ENCODE measurements at regions not wholly inside any gene's neighbourhood (a gene's known extent, or its start where the extent isn't known, plus 50 kb on each side); places are given as distances from the start of the nearest gene placed in this dataset.
"Not testable (repeated sequence)": the region's sequence is repeated elsewhere in the genome, so short reads cannot be mapped to it uniquely, and the experiment has no call there.

DNA sequence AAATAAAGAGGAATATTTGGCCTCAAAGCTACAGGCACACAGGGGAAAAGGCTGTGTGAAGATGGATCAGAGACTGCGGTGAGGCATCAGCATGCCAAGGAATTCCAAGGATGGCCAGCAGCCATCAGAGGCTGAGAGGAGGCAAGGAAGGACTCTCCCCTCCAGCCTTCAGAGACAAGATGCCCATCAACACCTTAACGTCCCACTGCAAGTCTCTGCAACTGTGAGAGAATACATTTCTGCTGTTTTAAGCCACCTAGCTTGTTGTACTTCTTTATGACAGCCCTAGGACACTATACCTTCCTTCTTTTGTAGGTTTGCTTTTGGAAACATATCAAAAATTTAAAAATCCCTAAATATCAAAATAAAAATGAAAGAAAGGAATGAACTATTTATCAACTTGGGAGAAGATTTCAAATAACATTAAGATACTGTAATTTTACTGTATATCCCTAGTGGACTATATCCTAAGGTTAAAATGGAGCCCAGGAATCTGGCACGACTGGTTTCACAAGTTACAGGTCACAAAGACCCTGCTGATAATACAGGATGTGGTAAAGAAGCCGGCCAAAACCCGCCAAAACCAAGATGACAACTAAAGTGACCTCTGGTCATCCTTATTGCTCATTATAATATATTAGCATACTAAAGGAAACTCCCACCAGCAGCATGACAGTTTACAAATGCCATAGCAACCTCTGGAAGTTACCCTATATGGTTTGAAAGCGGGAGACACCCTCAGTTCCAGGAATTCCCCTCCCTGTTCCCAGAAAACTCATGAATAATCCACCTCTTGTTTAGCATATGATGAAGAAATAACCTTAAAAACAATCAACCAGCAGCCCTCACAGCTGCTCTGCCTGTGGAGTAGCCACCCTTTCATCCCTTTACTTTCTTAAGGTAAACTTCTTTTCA, 185.2 kb downstream of the AVL9 start:
- DNase-seq = no peak

DNA sequence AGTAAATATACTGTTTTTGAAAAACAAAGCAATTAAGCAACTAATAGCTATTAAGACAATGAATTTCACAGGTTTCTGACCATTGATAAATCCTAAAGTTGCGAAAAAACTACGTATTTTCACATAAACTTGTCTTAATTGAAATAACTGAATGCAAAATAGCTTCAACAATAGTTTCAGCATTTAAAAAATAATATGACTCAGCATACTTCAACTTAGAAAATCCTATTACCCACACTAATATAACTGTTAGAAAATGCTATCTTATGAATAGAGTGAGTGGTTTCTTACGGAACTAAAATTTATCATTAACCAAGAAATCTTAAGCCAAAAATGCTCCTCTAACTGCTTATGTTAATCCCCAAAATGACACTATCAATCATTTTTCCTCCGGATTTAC, 183.9 kb downstream of the AVL9 start:
- DNase-seq = no peak

- DNase-seq = no peak
Observed at GRCh38 chr7:32677593-32677992, 182.3 kb downstream of the AVL9 start.

DNA sequence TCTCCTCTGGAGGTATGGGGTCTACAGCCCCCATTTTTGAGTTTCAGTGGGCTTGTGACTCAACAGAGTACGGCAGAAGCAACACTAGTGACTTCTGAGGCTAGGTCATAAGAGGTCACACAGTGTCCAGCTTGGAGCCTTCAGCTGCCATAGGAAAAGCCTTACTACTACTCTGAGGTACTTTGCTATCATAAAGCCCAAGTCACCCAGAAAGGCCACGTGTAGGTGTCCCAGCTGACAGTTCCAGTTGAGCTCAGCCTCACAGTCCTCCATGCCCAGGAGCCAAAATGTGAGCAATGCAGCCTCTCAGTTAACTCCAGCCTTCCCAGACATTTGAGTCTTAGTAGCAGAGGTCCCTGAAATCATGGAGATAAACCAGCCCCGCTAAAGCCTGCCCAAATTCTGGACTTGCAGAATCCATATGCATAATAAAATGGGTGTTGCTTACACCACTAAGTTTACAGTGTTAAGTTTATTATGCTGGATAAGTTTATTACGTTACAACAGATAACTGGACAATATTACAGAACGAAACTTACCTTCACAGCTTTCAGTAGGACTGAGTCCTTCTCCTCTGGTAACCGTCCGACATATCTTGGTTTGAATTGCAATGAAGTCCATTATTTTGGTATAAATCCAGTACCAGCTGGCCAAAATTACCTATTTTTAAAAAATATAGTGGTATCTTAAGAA, 181.1 kb downstream of the AVL9 start:
- DNase-seq = no peak

DNA sequence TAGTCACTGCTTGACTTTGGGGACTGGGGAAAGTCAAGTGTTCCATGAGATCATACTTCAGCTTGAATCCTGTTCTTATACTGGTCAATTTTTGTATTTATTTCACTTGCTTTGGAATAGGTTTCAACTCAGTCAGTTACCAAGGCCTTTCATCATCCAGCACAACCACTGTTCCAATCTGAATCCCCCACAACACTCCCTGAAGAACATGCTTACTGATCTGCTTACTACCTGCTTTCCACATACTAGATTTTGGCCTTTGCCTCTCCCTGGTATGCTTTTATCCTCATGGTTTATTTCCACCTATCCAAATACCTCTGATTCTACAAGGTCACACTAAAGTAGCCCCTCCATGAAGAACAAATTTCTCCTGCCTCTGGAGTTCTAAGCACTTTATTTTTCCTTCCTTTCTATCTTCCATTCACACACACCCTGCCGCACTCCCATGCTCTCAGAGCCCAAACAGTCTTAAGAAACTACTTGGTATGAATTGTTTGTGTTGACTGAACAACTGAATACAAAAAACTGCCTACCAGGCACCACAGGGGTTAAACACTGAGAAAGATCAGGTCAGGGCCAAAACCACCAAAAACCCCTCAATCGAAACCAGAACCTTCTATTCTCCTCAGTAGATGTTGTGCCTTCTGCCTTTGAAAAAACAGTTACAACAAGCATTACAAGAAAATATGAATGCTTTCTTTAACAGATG, 178.1 kb downstream of the AVL9 start:
- DNase-seq = no peak

DNA sequence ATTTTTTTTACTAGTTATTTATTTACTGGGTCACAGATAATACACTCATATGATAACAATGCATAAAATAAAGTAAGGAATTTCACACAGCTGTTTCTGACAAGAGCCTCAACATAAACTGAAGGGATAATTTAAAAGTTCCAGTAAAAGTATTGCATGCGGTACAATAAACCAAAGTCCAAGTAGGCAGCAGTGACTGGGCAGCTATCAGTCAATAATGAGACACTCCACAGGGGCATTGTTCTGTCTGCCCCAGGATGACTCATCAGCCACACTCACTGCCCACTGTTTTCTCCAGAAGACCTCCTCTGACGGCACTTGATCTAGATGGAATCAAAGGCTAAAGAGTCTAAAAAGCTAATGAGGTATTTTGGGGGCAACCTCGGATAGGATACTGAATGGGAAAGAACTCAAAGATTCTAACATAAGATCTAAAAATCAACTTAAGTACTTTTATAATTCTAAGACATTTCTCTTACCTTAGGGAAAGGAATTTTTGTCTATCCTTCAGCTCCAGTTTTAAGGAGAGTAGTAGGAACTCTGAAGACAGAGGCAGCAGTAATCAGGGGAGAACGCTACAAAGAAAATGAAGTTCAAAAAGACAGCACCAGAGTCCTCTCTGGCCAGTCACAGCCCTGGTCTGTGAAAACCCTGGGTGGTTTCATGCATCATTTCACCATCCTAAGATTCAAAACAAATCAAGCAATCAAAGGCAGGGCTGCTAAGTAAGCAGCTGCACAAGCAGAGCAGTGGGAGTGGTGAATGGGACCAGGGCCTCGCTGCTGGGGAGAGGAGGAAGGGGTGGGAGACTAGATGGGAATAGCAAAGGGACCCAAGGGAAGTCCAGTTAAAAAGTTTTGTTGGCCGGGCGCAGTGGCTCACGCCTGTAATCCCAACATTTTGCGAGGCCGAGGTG, 175.1 kb downstream of the AVL9 start:
- no peak for DNase-seq

GRCh38 chr7:32669173-32669870, 174.0 kb downstream of the AVL9 start:
- not testable (repeated sequence) for DNase-seq

DNA sequence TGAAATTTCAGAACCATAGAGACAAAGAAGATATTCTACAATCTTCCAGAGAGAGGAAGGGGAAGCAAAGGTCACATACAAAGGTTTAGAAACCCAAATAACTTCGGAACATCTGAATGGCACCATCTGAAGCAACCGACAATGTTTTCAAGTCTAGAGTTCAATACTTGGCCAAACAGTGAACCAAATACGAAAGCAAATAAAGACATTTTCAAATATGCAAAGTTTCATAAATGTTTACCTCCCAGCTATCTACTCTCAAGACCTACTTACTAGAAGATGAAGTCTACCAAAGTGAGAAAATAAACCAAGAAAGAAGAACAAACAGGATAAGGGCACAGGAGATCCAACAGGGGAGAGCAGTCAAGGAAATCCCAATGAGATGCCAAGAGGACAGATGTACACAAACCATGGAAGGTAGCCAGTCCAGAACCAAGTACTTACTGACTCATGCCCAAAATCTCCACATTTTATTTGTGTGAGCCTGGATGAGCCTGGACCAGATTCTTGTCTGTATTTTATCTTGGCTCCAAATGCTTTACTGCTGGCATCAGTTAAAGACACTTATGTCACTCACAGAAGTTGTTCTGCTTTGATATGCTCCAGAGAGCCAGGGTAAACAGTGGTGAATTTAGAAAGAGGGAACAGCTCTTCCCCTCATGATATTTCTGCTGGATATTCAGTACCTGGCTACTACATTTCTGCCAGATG, 173.3 kb downstream of the AVL9 start:
- DNase-seq = not testable (repeated sequence)

DNA sequence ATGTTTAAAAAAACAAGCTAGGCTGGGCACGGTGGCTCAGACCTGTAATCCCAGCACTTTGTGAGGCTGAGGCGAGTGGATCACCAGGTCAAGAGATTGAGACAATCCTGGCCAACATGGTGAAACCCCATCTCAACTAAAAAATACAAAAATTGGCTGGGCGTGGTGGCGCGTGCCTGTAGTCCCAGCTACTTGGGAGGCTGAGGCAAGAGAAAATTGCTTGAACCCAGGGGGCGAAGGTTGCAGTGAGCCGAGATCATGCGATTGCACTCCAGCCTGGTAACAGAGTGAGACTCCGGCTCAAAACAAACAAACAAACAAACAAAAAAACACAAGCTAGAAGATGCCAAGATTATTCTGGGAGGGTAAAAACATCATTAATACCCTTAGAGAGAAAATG, 172.3 kb downstream of the AVL9 start:
- not testable (repeated sequence) for DNase-seq

DNA sequence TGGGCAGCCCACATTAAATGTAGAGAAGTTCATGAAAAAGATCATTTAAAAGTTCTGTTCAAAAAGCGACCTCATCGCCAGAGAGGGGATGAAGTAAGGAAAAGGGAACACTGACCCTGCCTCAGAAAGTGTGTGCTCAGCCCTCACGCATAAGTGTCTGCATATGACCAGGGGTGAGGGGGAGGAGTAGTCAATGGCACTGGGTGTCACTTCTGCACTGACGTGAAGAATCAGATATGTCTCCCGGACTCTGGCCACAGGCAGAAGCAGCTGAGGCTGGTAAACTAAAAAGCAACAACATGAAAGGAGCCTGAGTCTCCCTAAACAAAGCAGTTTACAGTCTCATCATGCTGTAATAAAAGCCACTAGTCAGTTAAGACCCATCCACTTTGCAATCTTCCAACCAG, 168.5 kb downstream of the AVL9 start:
- not testable (repeated sequence) for DNase-seq

GRCh38 chr7:32662509-32662908, 167.2 kb downstream of the AVL9 start:
- DNase-seq = not testable (repeated sequence)

- DNase-seq = no peak
Observed at GRCh38 chr7:32661929-32662328, 166.6 kb downstream of the AVL9 start.

GRCh38 chr7:32661501-32661900, 166.2 kb downstream of the AVL9 start:
- no peak for DNase-seq

DNA sequence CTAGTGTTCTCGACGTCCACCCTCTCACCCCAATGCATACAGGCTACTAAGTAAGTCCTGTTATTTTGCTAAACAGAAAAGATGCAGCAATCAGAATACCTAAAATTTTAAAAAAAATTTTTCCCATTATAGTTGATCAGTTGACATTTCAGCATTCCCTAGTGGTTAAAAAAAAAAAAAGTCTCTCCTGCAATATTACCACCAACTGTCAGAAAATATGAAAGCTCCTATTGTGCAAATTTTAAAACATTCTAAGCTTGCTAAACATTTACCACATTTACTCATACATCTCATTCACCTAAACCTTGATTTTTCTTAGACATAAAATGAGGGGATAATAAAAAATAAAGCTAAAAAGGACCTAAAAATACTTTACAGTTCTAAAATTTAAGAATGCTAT, 165.6 kb downstream of the AVL9 start:
- DNase-seq = no peak

DNA sequence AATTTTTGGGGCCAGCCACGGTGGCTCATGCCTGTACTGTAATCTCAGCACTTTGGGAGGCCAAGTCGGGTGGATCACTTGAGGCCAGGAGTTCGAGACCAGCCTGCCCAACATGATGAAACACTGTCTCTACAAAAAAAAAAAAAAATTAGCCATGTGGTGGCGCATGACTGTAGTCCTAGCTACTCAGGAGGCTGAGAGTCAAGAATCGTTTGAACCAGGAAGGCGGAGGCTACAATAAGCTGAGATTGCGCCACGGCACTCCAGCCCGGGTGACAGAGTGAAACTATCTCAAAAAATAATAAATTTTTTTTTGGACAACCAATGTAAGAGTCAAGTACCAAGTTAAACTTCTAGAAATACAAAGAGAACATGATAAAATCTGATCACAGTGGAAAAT, 164.6 kb downstream of the AVL9 start:
- DNase-seq = no peak

- no peak for DNase-seq
Observed at GRCh38 chr7:32658467-32658869, 163.2 kb downstream of the AVL9 start.

DNA sequence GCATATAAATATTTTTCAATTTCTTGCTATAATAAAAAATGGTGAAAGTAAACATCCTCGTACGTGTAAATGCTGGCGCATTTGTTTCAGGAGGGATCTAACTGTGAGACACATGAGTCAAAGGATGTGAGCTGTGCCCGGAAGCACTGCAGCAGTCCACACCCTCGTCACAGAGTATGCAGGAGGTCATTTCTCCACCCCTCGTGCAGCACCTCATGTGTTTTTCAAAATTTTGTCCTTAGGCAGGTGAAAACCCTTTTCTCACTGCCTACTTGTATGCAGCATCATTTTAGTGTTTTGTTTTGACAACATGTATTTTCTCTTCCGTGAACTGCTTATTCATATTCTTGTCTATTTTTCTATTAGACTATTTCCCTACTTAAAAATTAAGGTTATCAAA, 162.7 kb downstream of the AVL9 start:
- no peak for DNase-seq

- DNase-seq = not testable (repeated sequence)
Observed at GRCh38 chr7:32654549-32654948, 159.3 kb downstream of the AVL9 start.

- DNase-seq = not testable (repeated sequence)
Observed at GRCh38 chr7:32650356-32650755, 155.1 kb downstream of the AVL9 start.

GRCh38 chr7:32648408-32649156, 153.3 kb downstream of the AVL9 start:
- no peak for DNase-seq
